Tibial artery (tissue), 4 donors: ENCODE measurements at regions not wholly inside any gene's neighbourhood (a gene's known extent, or its start where the extent isn't known, plus 50 kb on each side); places are given as distances from the start of the nearest gene placed in this dataset.

ENCODE experiments used
- DNase-seq, 2 donors: peaks; one replicate each; pipeline ENCODE4 v3.0.0-alpha.2; 2019
- H3K27ac ChIP-seq, 2 donors: fragments of 200-600 bp; sonication (generic) in 1 of 2; 1 replicate in 1 of 2; 2 replicates in 1 of 2; pipeline ENCODE4 v1.5.1; 2018 to 2019; ENCODE audit warnings: mild to moderate bottlenecking in 1 of 2
- H3K27me3 ChIP-seq, 2 donors: fragments of 200-600 bp; sonication (generic) in 1 of 2; one replicate each; pipeline versions ENCODE4 v1.5.1 to v1.6.0; 2016 to 2019
- H3K36me3 ChIP-seq, 3 donors: fragments of 200-600 bp; sonication (generic) in 2 of 3; one replicate each; pipeline ENCODE4 v1.5.1; 2016 to 2019; ENCODE audit warnings: mild to moderate bottlenecking in 2 of 3
- H3K4me1 ChIP-seq, 4 donors: fragments of 200-600 bp; sonication (generic) in 2 of 4; 1 replicate in 3 of 4; 2 replicates in 1 of 4; pipeline ENCODE4 v1.5.1; 2016 to 2019
- H3K4me3 ChIP-seq, 2 donors: fragments of 200-600 bp; sonication (generic) in 1 of 2; 1 replicate in 1 of 2; 2 replicates in 1 of 2; pipeline ENCODE4 v1.5.1; 2018 to 2019; ENCODE audit warnings: mild to moderate bottlenecking in 2 of 2
- H3K9me3 ChIP-seq, 3 donors: fragments of 200-600 bp; sonication (generic) in 1 of 3; one replicate each; pipeline ENCODE4 v1.5.1; 2016 to 2019
- intact Hi-C: fragments of 100-400 bp; cut with DNase I; formaldehyde crosslinking; loops from one replicate; pipeline ENCODE4 v1.15.0; 2023; ENCODE audit warnings: low total_unique reads
- TF ChIP-seq, protein P1 (sequence below), 2 experiments: fragments of 200-600 bp in 1 of 2; fragments of 450-650 bp in 1 of 2; IDR thresholded peaks; one replicate each; pipeline ENCODE4 v1.5.1; 2017 to 2019; ENCODE audit warnings: antibody characterized with exemption in 2 of 2, mild to moderate bottlenecking in 1 of 2, moderate library complexity in 1 of 2

DNA sequence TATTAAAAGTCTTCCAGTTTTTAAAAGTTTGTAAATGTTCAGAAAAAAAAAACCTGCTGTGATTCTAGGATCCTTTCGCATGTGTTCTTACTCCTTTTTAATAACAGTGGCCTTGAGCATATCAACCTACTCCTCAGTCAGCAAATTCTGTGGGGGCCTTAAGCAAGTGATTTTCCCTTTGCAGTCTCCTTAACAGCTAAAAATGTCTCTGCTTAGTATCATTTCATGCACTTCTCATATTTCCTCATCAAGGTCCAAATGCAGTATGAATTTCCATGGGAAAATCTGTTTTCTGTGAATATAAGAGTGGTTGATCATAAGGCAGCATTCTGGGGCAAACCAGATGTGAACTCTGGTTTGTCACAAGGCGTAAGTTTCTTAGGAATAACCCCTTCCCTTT, 2175.1 kb upstream of the PIK3C3 start:
- H3K4me3 ChIP-seq, result no peak overlapping the region
- no peak for DNase-seq
- no peaks in the 10 kb centered on the region for H3K27me3 ChIP-seq
- H3K9me3 ChIP-seq, result no peaks in the 10 kb centered on the region
- TF ChIP-seq, protein P1, sequence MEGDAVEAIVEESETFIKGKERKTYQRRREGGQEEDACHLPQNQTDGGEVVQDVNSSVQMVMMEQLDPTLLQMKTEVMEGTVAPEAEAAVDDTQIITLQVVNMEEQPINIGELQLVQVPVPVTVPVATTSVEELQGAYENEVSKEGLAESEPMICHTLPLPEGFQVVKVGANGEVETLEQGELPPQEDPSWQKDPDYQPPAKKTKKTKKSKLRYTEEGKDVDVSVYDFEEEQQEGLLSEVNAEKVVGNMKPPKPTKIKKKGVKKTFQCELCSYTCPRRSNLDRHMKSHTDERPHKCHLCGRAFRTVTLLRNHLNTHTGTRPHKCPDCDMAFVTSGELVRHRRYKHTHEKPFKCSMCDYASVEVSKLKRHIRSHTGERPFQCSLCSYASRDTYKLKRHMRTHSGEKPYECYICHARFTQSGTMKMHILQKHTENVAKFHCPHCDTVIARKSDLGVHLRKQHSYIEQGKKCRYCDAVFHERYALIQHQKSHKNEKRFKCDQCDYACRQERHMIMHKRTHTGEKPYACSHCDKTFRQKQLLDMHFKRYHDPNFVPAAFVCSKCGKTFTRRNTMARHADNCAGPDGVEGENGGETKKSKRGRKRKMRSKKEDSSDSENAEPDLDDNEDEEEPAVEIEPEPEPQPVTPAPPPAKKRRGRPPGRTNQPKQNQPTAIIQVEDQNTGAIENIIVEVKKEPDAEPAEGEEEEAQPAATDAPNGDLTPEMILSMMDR (IDR thresholded peaks at IDR 0.05), result no peak
- H3K27ac ChIP-seq, result no peak overlapping the region
- intact Hi-C loops, result no loop called here
- H3K4me1 ChIP-seq, result no peaks in the 10 kb centered on the region
- H3K36me3 ChIP-seq, result no peaks in the 10 kb centered on the region

DNA sequence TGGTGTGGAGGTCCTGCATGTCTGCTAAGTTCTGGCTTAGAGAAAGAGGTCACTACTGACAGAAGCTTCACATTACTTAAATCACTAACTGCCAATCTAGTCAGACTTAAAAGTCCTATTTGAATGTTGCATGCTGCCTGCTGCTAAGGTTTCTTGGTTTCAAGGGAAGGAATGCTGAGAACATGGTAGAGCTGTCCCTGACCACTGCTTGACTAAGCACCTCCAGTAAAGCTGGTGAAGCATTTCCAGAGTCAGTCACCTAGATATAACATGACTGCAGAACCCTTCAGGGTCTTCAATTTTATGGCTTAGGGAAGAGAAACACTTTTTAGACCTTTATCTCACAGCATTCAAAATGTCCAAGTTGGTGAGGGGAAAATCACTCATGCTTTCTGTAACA, 2178.3 kb upstream of the PIK3C3 start:
- Histone ChIP-seq H3K27ac (no peak overlapping the region), H3K27me3 (no peaks in the 10 kb centered on the region), H3K4me3 (no peak overlapping the region), H3K9me3 (no peaks in the 10 kb centered on the region), H3K4me1 (no peaks in the 10 kb centered on the region), H3K36me3 (no peaks in the 10 kb centered on the region)
- intact Hi-C loops, result no loop called here
- TF ChIP-seq, protein P1 (IDR thresholded peaks at IDR 0.05), result no peak
- DNase-seq, result no peak

DNA sequence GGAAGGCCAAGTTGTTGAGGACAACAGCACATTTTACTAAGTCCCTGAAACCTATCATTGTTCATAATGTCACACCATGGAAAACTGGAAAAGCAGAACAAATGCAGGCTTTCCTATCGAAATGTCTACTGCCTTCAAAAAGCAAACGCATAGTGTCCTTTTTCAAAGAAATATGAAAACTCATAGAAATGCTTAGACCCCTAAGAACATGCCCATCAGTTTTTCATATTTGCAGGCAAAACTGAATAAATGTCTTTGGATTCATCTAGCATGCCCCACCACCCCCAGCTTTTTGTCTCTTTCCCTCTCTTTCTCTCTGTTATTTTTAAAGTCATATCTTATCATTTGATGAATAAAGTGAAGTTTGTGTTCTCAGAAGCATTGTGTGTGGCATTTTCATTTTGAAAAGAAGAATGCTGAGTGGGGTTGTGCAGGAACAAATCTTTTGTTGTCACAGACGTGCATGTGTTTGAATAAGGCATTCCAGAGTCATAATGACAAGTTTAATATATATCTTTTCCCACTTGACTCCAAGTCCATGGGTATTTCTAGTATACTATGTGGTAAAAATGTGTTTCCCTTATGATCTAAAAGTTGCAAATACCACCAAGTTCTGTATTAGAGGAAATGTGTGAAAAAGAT, 2180.0 kb upstream of the PIK3C3 start:
- Histone ChIP-seq H3K4me1 (no peaks in the 10 kb centered on the region), H3K9me3 (no peaks in the 10 kb centered on the region), H3K27me3 (no peaks in the 10 kb centered on the region), H3K36me3 (no peaks in the 10 kb centered on the region), H3K27ac (no peak overlapping the region), H3K4me3 (no peak overlapping the region)
- DNase-seq, result no peak
- TF ChIP-seq, protein P1 (IDR thresholded peaks at IDR 0.05), result no peak
- intact Hi-C loops, result no loop called here

DNA sequence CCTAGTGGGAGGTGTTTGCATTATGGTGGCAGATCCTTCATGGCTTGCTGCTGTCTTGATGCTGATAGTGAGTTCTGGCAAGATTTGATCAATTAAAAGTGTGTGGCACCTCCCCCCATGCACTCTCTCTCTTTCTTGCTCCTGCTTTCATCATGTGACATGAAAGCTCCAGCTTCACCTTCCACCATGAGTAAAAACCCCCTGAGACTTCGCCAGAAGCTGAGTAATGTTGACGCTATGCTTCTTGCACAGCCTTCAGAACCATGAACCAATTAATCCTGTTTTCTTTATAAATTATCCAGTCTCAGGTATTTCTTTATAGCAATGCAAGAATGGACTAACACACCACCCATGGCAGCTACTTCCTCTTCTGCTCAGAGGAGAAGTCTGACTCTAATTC, 2181.4 kb upstream of the PIK3C3 start:
- intact Hi-C loops, result no loop called here
- no peaks in the 10 kb centered on the region for H3K4me1 ChIP-seq
- no peak overlapping the region for H3K27ac ChIP-seq
- H3K4me3 ChIP-seq, result no peak overlapping the region
- TF ChIP-seq, protein P1 (IDR thresholded peaks at IDR 0.05), result no peak
- no peak for DNase-seq
- no peaks in the 10 kb centered on the region for H3K9me3 ChIP-seq
- H3K27me3 ChIP-seq, result no peaks in the 10 kb centered on the region
- H3K36me3 ChIP-seq, result no peaks in the 10 kb centered on the region

DNA sequence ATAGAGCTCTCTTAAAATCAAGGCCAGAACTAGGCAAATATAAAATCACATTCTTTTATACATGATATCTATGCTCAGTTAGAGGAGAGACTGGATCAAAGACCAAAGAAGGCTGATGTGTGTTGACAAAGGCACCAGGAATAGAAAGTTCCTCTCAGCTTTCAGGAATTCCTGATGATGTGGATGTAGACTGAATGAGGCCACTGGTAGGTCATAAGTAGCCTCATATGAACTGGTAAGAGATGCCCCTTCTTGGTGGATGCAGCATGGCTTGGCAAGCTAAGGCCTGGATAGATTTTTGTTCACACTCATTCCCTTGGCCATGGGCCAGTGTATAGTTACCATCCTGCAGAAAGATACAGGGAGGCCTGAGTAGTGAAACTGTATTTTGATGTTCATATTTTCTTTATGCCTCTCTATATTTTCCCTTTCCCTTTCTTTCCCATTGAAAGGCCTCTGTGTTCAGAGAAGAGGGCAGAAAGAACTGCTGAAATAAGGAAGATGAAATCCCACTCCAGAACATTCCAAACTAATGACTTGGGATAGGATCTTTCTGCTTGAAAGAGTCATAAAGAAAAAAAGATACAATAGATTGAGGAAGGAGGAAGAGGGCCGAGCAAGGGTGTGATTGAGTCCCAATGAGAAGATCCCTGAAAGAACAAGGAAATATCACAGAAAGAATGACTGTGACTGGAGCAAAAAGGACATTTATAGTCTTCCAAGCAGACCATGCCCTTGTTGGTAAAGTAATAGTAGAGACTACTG, 2182.7 kb upstream of the PIK3C3 start:
- Histone ChIP-seq H3K27ac (no peak overlapping the region), H3K4me3 (no peak overlapping the region), H3K27me3 (no peaks in the 10 kb centered on the region), H3K4me1 (no peaks in the 10 kb centered on the region), H3K9me3 (no peaks in the 10 kb centered on the region), H3K36me3 (no peaks in the 10 kb centered on the region)
- DNase-seq, result no peak
- TF ChIP-seq, protein P1 (IDR thresholded peaks at IDR 0.05), result no peak
- intact Hi-C loops, result no loop called here
